ENCODE measurements at regions not wholly inside any gene's neighbourhood (a gene's known extent, or its start where the extent isn't known, plus 50 kb on each side); places are given as distances from the start of the nearest gene placed in this dataset.

DNA sequence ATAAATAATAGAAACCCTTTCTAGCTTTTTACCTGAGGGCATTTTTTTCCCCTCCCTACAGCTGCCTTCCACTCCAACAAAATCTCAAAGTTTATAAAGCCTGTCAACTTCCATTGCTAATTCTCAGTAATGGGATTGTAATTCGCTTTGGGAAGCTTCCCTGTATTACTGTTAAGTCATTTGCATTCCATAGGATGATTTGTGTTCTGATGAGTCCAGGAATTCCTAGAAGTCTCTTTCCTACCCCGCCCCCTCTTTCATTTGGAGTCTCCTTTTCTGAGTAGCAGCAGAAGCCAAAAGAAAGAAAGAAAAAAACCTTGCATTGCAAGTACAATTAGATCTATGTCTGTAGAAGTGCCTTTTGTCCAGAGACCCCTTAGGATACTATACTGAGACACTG lies 1033.3 kb downstream of the IGSF11 start:
- ATAC-seq: no peak

GRCh38 chr3:118011910-118012309 lies 1022.7 kb downstream of the IGSF11 start:
- Histone ChIP-seq H3K27me3 (ENCODE audit: insufficient read depth in 3 of 3, low read length in 2 of 3) (no peaks in the 10 kb centered on the region), H3K27ac (no peak overlapping the region), H3K4me3 (no peak overlapping the region), H3K4me1 (no peaks in the 10 kb centered on the region), H3K9me3 (no peaks in the 10 kb centered on the region), H3K36me3 (ENCODE audit: insufficient read depth in 1 of 2, low read depth in 1 of 2) (no peaks in the 10 kb centered on the region)
- WGBS, 3 donors: 41 to 52% (median 51%) methylated on average over 3 of the region's 3 CpGs
- intact Hi-C loops (cut with DNase I): no loop called here
- ATAC-seq: no peak
- DNase-seq: no peak
- TF ChIP-seq, protein P1, sequence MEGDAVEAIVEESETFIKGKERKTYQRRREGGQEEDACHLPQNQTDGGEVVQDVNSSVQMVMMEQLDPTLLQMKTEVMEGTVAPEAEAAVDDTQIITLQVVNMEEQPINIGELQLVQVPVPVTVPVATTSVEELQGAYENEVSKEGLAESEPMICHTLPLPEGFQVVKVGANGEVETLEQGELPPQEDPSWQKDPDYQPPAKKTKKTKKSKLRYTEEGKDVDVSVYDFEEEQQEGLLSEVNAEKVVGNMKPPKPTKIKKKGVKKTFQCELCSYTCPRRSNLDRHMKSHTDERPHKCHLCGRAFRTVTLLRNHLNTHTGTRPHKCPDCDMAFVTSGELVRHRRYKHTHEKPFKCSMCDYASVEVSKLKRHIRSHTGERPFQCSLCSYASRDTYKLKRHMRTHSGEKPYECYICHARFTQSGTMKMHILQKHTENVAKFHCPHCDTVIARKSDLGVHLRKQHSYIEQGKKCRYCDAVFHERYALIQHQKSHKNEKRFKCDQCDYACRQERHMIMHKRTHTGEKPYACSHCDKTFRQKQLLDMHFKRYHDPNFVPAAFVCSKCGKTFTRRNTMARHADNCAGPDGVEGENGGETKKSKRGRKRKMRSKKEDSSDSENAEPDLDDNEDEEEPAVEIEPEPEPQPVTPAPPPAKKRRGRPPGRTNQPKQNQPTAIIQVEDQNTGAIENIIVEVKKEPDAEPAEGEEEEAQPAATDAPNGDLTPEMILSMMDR (IDR thresholded peaks at IDR 0.05): no peak

More for the DNA sequence above, 1033.3 kb downstream of the IGSF11 start:
- intact Hi-C loops (cut with DNase I): no loop called here
- no peak overlapping the region for H3K4me3 ChIP-seq
- H3K27me3 ChIP-seq (ENCODE audit: insufficient read depth in 3 of 3, low read length in 2 of 3): peaks cover 0 to 14% (median 0%) of the 10 kb centered on the region in 3 donors
- WGBS, 3 donors: 13 to 19% (median 18%) methylated on average over 2 of the region's 2 CpGs
- TF ChIP-seq, protein P1 (IDR thresholded peaks at IDR 0.05): no peak
- H3K4me1 ChIP-seq: peaks cover 4% of the 10 kb centered on the region
- no peak overlapping the region for H3K27ac ChIP-seq
- no peak for DNase-seq
- H3K9me3 ChIP-seq: no peaks in the 10 kb centered on the region
- no peaks in the 10 kb centered on the region for H3K36me3 ChIP-seq (ENCODE audit: insufficient read depth in 1 of 2, low read depth in 1 of 2)

- TF ChIP-seq, protein P1 (IDR thresholded peaks at IDR 0.05): no peak
- peaks cover 26% of the 10 kb centered on the region for H3K9me3 ChIP-seq
- no peaks in the 10 kb centered on the region for H3K36me3 ChIP-seq (ENCODE audit: insufficient read depth in 1 of 2, low read depth in 1 of 2)
- H3K4me1 ChIP-seq: no peaks in the 10 kb centered on the region
- intact Hi-C loops (cut with DNase I): no loop called here
- H3K27me3 ChIP-seq (ENCODE audit: insufficient read depth in 3 of 3, low read length in 2 of 3): no peaks in the 10 kb centered on the region
- no peak overlapping the region for H3K27ac ChIP-seq
- ATAC-seq (no peak), DNase-seq (no peak)
- no peak overlapping the region for H3K4me3 ChIP-seq
- 47 to 56% (median 50%) methylated on average over 2 of the region's 2 CpGs for WGBS, 3 donors
Observed at GRCh38 chr3:118029049-118029448, 1005.6 kb downstream of the IGSF11 start.

DNA sequence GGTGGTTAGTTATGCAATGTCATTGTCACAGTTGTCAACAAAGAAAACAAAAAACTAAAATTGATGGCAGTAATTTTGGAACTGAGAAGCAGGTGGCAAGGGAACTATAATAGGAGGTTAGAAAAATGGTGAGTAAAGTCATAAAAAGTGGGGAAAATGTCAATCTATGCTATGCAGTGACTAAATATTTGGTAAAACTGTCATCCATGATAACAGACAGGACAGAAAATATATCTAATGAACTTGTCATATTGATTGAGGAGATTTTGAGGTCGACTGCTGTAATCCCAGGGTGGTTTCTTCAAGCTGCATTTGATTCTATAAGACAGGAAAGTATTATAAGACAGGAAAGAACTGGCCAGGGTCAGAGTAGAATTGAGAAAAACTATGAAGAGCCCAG lies 998.4 kb downstream of the IGSF11 start:
- no peak for DNase-seq
- no peaks in the 10 kb centered on the region for H3K4me1 ChIP-seq
- no peaks in the 10 kb centered on the region for H3K27me3 ChIP-seq (ENCODE audit: insufficient read depth in 3 of 3, low read length in 2 of 3)
- TF ChIP-seq, protein P1 (IDR thresholded peaks at IDR 0.05): no peak
- no peak overlapping the region for H3K4me3 ChIP-seq
- intact Hi-C loops (cut with DNase I): no loop called here
- H3K36me3 ChIP-seq (ENCODE audit: insufficient read depth in 1 of 2, low read depth in 1 of 2): no peaks in the 10 kb centered on the region
- ATAC-seq: no peak
- peaks cover 5% of the 10 kb centered on the region for H3K9me3 ChIP-seq
- 18 to 34% (median 19%) methylated on average over 1 of the region's 1 CpG for WGBS, 3 donors
- no peak overlapping the region for H3K27ac ChIP-seq

DNA sequence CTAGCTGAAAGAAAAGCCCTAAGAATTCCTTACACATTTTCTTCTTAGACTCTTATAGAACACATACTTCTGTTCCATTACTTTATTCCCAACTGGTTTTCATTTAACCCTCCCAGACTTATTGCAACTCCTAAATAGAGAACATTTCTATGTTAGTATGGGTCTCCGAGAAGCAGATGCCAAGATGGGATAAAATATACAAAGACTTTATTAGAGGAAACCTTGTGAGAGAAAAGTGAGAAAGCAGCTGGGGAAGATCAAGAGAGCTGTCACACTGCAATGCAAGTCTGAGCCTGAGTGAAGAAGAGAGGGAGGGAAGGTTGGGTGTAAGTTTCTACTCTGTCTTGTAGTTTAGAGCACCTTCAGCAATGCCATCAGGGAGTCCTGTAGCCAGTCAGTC lies 979.3 kb downstream of the IGSF11 start:
- intact Hi-C loops (cut with DNase I): no loop called here
- no peaks in the 10 kb centered on the region for H3K4me1 ChIP-seq
- no peak overlapping the region for H3K4me3 ChIP-seq
- no peak for DNase-seq
- no peaks in the 10 kb centered on the region for H3K36me3 ChIP-seq (ENCODE audit: insufficient read depth in 1 of 2, low read depth in 1 of 2)
- no peak overlapping the region for H3K27ac ChIP-seq
- ATAC-seq: no peak
- H3K9me3 ChIP-seq: peaks cover 5% of the 10 kb centered on the region
- whole genome bisulfite sequencing, 3 donors: 0% methylated on average over 1 of the region's 1 CpG
- H3K27me3 ChIP-seq (ENCODE audit: insufficient read depth in 3 of 3, low read length in 2 of 3): no peaks in the 10 kb centered on the region
- TF ChIP-seq, protein P1 (IDR thresholded peaks at IDR 0.05): no peak
